ENCODE measurements at regions not wholly inside any gene's neighbourhood (a gene's known extent, or its start where the extent isn't known, plus 50 kb on each side); places are given as distances from the start of the nearest gene placed in this dataset.
A peak's percentile ranks its signal among the peaks of the same experiment; 100 is the strongest.

- no peak overlapping the region for H3K4me2 ChIP-seq (ENCODE audit: control insufficient read depth, extremely low read depth, insufficient read depth, low read depth, low read length)
- dilution Hi-C loops (cut with MboI; ENCODE audit: extremely low pct_ligation_motif_present, low sequenced_read_pairs): no loop called here
Measured at GRCh38 chr1:232184561-232185530, 445.1 kb downstream of the SIPA1L2 start.

GRCh38 chr1:232183802-232184201, 446.1 kb downstream of the SIPA1L2 start:
- H3K79me2 ChIP-seq (ENCODE audit: control insufficient read depth, insufficient read depth, low read length): no peaks in the 10 kb centered on the region
- peak in 1 of 3 experiments; percentile 7 for TF ChIP-seq CTCF (optimal IDR thresholded peaks at IDR 0.05 in 1 of 3, IDR thresholded peaks at IDR 0.05 in 1 of 3, conservative IDR thresholded peaks at IDR 0.05 in 1 of 3; ENCODE audit: extremely low read depth in 1 of 3, insufficient read depth in 2 of 3, low read length in 3 of 3)
- no peak for TF ChIP-seq EZH2 (IDR thresholded peaks at IDR 0.05; ENCODE audit: low read length)
- H3K9ac ChIP-seq (ENCODE audit: control insufficient read depth, extremely low read depth, insufficient read depth, low read length): no peak overlapping the region
- FAIRE-seq (no peak), DNase-seq (ENCODE audit: low read depth, low spot score) (no peak)
- H3K9me3 ChIP-seq (ENCODE audit: control insufficient read depth, low read depth, low read length): no peaks in the 10 kb centered on the region
- no peaks in the 10 kb centered on the region for H3K36me3 ChIP-seq (ENCODE audit: control insufficient read depth in 2 of 2, extremely low read depth in 1 of 2, insufficient read depth in 2 of 2, low read length in 2 of 2)
- no peak overlapping the region for H3K4me3 ChIP-seq (ENCODE audit: control insufficient read depth in 2 of 3, extremely low read depth in 1 of 3, insufficient read depth in 2 of 3, low read depth in 1 of 3, low read length in 3 of 3)
- H3K9me1 ChIP-seq (ENCODE audit: control insufficient read depth, extremely low read depth, insufficient read depth, low read length): no peaks in the 10 kb centered on the region
- H4K20me1 ChIP-seq (ENCODE audit: control insufficient read depth, extremely low read depth, insufficient read depth, low read length): no peaks in the 10 kb centered on the region
- H2AFZ ChIP-seq (ENCODE audit: control insufficient read depth, low read length): no peak overlapping the region
- H3K27ac ChIP-seq (ENCODE audit: control insufficient read depth, insufficient read depth, low read length): no peak overlapping the region
- H3K4me1 ChIP-seq (ENCODE audit: control insufficient read depth, extremely low read depth, insufficient read depth, low read length): no peaks in the 10 kb centered on the region
- dilution Hi-C loops (cut with MboI; ENCODE audit: extremely low pct_ligation_motif_present, low sequenced_read_pairs): no loop called here
- H3K27me3 ChIP-seq (ENCODE audit: control insufficient read depth, extremely low read depth, insufficient read depth, low read length): no peaks in the 10 kb centered on the region
- no peak overlapping the region for H3K4me2 ChIP-seq (ENCODE audit: control insufficient read depth, extremely low read depth, insufficient read depth, low read depth, low read length)

More at GRCh38 chr1:232184561-232185530, 445.1 kb downstream of the SIPA1L2 start:
- TF ChIP-seq EZH2 (IDR thresholded peaks at IDR 0.05; ENCODE audit: low read length): no peak
- no peak for TF ChIP-seq CTCF (optimal IDR thresholded peaks at IDR 0.05 in 1 of 3, IDR thresholded peaks at IDR 0.05 in 1 of 3, conservative IDR thresholded peaks at IDR 0.05 in 1 of 3; ENCODE audit: extremely low read depth in 1 of 3, insufficient read depth in 2 of 3, low read length in 3 of 3)
- no peaks in the 10 kb centered on the region for H3K79me2 ChIP-seq (ENCODE audit: control insufficient read depth, insufficient read depth, low read length)
- H3K9ac ChIP-seq (ENCODE audit: control insufficient read depth, extremely low read depth, insufficient read depth, low read length): no peak overlapping the region
- no peak overlapping the region for H3K4me3 ChIP-seq (ENCODE audit: control insufficient read depth in 2 of 3, extremely low read depth in 1 of 3, insufficient read depth in 2 of 3, low read depth in 1 of 3, low read length in 3 of 3)
- no peaks in the 10 kb centered on the region for H3K9me3 ChIP-seq (ENCODE audit: control insufficient read depth, low read depth, low read length)
- no peaks in the 10 kb centered on the region for H3K27me3 ChIP-seq (ENCODE audit: control insufficient read depth, extremely low read depth, insufficient read depth, low read length)
- no peak overlapping the region for H3K27ac ChIP-seq (ENCODE audit: control insufficient read depth, insufficient read depth, low read length)
- FAIRE-seq: no peak
- no peaks in the 10 kb centered on the region for H3K4me1 ChIP-seq (ENCODE audit: control insufficient read depth, extremely low read depth, insufficient read depth, low read length)
- no peak for DNase-seq (ENCODE audit: low read depth, low spot score)
- H4K20me1 ChIP-seq (ENCODE audit: control insufficient read depth, extremely low read depth, insufficient read depth, low read length): no peaks in the 10 kb centered on the region
- no peaks in the 10 kb centered on the region for H3K9me1 ChIP-seq (ENCODE audit: control insufficient read depth, extremely low read depth, insufficient read depth, low read length)
- no peak overlapping the region for H2AFZ ChIP-seq (ENCODE audit: control insufficient read depth, low read length)
- no peaks in the 10 kb centered on the region for H3K36me3 ChIP-seq (ENCODE audit: control insufficient read depth in 2 of 2, extremely low read depth in 1 of 2, insufficient read depth in 2 of 2, low read length in 2 of 2)

Data from keratinocyte (primary cell).